ENCODE measurements at regions not wholly inside any gene's neighbourhood (a gene's known extent, or its start where the extent isn't known, plus 50 kb on each side); places are given as distances from the start of the nearest gene placed in this dataset.

DNA sequence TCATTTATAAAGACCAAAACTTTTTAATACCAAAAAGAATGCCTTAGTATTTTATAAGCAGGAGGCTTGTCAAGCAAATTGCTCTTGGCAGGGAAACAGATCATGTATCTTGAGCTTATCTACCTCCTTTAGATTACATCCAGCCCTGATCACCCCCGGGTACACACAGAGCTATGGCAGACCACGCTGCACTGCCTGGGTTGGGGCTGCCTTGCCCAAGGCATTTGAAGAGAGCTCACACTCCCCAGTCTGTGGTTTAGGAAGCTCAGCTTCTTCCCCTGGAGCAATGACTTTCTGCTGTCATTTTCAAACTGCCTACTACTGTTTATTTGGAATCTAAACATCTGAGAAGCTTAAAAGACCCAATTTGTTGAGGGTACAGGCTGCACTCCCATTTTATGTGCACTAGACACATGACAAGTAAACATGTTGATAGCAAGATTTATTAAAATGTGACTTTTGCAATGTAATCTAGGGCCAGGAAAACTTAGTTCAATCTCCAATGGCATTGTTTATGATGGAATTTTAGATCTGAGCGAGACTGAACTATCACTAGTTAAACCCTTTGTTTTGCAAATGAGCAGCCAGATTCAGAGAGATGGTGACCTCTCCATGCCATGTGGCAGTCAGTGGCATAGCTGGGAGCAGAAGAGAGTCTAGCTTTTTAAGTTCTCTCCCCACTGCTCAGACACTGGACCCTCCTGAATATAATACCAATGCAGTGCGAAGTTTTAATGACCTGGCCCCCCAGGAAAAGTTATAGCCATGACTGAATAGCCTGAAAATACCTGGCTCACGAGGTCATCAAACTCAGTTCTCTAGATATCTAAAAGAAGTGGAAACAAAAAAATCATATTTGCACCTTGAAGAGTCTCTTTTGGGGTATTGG is 214.9 kb downstream of the HLX start:
- H3K4me1 Mint-ChIP-seq (ENCODE audit: unreplicated experiment) = no peaks in the 10 kb centered on the region
- no peaks in the 10 kb centered on the region for H3K36me3 Mint-ChIP-seq
- peaks cover 4% of the 10 kb centered on the region for H3K9me3 Mint-ChIP-seq
- DNase-seq (ENCODE audit: extremely low spot score, unreplicated experiment) = no peak
- no peak overlapping the region for H3K4me3 Mint-ChIP-seq
- TF ChIP-seq, protein P1, sequence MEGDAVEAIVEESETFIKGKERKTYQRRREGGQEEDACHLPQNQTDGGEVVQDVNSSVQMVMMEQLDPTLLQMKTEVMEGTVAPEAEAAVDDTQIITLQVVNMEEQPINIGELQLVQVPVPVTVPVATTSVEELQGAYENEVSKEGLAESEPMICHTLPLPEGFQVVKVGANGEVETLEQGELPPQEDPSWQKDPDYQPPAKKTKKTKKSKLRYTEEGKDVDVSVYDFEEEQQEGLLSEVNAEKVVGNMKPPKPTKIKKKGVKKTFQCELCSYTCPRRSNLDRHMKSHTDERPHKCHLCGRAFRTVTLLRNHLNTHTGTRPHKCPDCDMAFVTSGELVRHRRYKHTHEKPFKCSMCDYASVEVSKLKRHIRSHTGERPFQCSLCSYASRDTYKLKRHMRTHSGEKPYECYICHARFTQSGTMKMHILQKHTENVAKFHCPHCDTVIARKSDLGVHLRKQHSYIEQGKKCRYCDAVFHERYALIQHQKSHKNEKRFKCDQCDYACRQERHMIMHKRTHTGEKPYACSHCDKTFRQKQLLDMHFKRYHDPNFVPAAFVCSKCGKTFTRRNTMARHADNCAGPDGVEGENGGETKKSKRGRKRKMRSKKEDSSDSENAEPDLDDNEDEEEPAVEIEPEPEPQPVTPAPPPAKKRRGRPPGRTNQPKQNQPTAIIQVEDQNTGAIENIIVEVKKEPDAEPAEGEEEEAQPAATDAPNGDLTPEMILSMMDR (conservative IDR thresholded peaks at IDR 0.05) = no peak
- no peak overlapping the region for H3K27ac Mint-ChIP-seq
- peaks cover 24% of the 10 kb centered on the region for H3K27me3 Mint-ChIP-seq

DNA sequence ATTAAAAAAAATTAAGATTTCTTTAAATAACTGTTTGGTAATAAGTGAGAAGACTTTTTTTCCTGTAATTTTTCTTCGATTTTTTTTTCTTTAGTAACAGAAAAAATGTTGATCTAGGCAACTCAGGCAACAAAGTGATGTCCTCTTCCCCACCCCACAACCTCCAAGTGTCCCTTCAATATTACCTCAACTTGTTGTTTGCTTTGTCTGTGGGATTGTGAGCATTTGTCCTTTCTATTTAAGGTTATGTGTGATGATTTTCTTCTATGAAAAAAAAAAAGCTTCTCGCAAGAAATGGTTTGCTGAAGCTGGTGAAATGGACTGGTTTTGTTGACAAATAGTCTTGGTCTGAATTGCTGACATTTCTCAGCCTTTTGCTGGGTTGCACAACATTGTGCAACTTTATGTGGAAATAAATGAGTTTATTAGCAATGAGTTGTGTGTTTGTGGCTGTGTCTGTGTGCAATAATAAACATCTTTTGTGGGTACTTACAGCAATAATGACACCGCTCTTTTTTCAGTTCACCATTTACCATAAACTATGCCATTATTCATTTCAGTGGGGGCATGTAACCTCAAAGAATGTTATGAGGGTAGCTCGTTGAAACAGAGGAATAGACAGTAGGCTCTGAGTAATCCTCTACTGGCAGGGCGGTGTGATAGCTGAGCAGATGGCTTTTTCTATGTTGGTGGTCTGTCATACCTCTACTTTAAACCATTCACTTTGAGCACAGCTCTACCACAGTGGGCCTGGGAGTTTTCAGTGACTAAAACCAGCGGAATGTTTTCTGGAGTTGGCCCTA is 218.4 kb downstream of the HLX start:
- no peaks in the 10 kb centered on the region for H3K4me1 Mint-ChIP-seq (ENCODE audit: unreplicated experiment)
- TF ChIP-seq, protein P1 (conservative IDR thresholded peaks at IDR 0.05) = no peak
- no peaks in the 10 kb centered on the region for H3K36me3 Mint-ChIP-seq
- no peak for DNase-seq (ENCODE audit: extremely low spot score, unreplicated experiment)
- H3K27ac Mint-ChIP-seq = no peak overlapping the region
- peaks cover 4% of the 10 kb centered on the region for H3K9me3 Mint-ChIP-seq
- H3K4me3 Mint-ChIP-seq = no peak overlapping the region
- peaks cover 26% of the 10 kb centered on the region for H3K27me3 Mint-ChIP-seq

DNA sequence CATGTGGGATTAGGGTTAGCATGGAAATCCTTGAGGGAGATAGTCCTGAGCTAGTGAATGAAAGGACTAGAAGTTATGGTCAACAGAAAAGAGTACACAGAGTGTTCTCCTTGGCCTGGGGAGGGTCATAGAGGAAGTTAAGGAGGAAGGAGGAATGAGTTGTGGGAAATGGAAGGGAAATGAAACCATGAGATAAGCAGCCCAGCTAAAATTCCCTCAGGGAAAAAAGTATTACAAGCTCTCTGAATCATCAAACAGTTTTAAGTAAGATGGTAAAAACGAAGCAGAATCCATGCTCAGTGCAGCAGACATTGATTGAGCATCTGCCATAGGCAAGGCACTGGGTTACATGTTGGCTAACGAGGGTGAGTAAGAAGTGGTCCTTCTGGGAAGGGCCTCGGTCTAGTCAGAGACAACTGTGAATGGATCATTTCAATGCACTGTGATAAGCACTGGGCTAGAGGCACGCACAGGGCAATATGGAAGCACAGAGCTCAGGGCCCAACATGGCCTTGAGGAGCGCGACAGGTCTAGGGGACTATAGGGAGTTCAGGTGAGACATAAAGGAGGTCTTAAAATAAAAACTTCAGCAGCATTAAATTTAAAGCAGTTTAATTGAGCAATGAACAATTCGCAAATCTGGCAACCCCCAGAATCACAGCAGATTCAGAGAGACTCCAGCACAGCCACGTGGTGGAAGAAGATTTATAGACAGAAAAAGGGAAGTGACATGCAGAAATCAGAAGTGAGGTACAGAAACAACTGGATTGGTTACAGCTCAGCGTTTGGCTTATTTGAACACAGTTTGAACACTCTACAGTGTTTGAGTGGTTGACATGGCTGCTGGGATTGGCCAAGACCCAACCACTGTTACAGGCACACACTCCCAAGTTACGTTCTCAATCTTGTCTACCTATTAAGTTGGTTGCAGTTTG is 219.5 kb downstream of the HLX start:
- Mint-ChIP-seq H3K4me1 (ENCODE audit: unreplicated experiment) (no peaks in the 10 kb centered on the region), H3K27me3 (peaks cover 27% of the 10 kb centered on the region), H3K36me3 (no peaks in the 10 kb centered on the region), H3K4me3 (no peak overlapping the region), H3K9me3 (peaks cover 4% of the 10 kb centered on the region), H3K27ac (no peak overlapping the region)
- TF ChIP-seq, protein P1 (conservative IDR thresholded peaks at IDR 0.05) = no peak
- DNase-seq (ENCODE audit: extremely low spot score, unreplicated experiment) = no peak

DNA sequence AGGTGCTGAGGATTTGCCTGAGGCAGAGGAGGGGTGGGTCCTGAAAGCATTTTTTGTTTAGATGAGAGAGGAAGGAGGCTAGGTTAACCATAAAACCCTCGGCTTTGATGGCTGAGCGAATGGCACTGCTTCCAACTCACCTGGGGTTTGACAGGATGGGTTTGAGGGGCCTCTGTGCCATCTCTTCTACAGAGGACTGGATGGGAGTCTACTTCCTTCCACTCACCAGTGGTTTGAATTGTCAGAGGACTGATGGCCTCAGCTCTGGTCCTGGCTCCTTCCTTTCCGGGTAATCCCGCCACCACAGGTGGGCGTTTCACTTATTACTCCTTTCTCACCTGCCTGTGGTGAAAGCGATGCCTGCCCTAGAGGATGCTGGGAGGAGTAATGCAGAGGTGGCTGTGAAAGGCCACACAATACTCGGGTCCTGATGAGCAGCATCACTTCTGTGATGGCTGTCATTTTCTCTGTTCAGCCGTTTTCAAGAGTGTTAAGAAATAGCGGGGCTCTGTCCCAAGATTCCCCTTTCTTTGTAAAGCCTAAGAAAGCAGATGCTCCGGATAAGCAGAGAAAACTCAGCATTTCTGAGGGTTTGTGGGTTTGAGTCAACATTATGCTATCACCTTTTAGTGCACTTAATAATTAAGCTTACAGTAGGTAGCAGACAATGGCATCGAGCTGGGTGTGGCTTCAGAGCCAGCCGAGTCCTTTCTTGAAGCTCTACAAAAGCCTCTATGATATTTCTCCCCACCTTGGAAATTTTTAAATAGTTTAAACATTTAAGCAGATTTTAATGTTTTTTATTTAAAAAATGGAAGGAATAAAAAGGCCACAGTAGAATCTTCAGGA is 220.7 kb downstream of the HLX start:
- no peak for DNase-seq (ENCODE audit: extremely low spot score, unreplicated experiment)
- H3K27me3 Mint-ChIP-seq = peaks cover 29% of the 10 kb centered on the region
- H3K4me3 Mint-ChIP-seq = no peak overlapping the region
- no peak overlapping the region for H3K27ac Mint-ChIP-seq
- TF ChIP-seq, protein P1 (conservative IDR thresholded peaks at IDR 0.05) = no peak
- H3K4me1 Mint-ChIP-seq (ENCODE audit: unreplicated experiment) = no peaks in the 10 kb centered on the region
- no peaks in the 10 kb centered on the region for H3K36me3 Mint-ChIP-seq
- H3K9me3 Mint-ChIP-seq = peaks cover 4% of the 10 kb centered on the region

Data from type B pancreatic cell (in vitro differentiated cells).